ENCODE measurements at regions not wholly inside any gene's neighbourhood (a gene's known extent, or its start where the extent isn't known, plus 50 kb on each side); places are given as distances from the start of the nearest gene placed in this dataset.
A peak's percentile ranks its signal among the peaks of the same experiment; 100 is the strongest.

GRCh38 chr10:29946953-29947700 lies 112.3 kb downstream of the JCAD start:
- ChIA-PET CTCF (no interaction called here), POLR2A (no interaction called here)
- H3K36me3 ChIP-seq (ENCODE audit: control insufficient read depth in 2 of 2, insufficient read depth in 1 of 2, low read length in 2 of 2) = no peaks in the 10 kb centered on the region
- H3K4me3 ChIP-seq (ENCODE audit: low read depth, low read length) = no peak overlapping the region
- H3K4me1 ChIP-seq (ENCODE audit: control insufficient read depth, insufficient read depth, low read length) = no peaks in the 10 kb centered on the region
- no peaks in the 10 kb centered on the region for H3K9me3 ChIP-seq (ENCODE audit: control insufficient read depth, insufficient read depth, low read depth, low read length)
- no peak overlapping the region for H3K27ac ChIP-seq (ENCODE audit: extremely low read depth, low read depth, low read length)
- 0 out of 2 replicates have a peak, but pooled peaks have one; percentile 16 for TF ChIP-seq ZNF600 (tag by site-specific recombination; IDR thresholded peaks at IDR 0.05)
- no peak for TF ChIP-seq ZNF10 (tag by site-specific recombination; IDR thresholded peaks at IDR 0.05)
- TF ChIP-seq ZBTB1 (tag by site-specific recombination; IDR thresholded peaks at IDR 0.05) = no peak
- TF ChIP-seq ZIC2 (tag by site-specific recombination; IDR thresholded peaks at IDR 0.05) = peak; percentile 64

GRCh38 chr10:29946614-29946952 lies 112.8 kb downstream of the JCAD start:
- POLR2A ChIA-PET = no interaction called here
- Histone ChIP-seq H3K4me3 (ENCODE audit: low read depth, low read length) (no peak overlapping the region), H3K9me3 (ENCODE audit: control insufficient read depth, insufficient read depth, low read depth, low read length) (no peaks in the 10 kb centered on the region), H3K27ac (ENCODE audit: extremely low read depth, low read depth, low read length) (no peak overlapping the region), H3K36me3 (ENCODE audit: control insufficient read depth in 2 of 2, insufficient read depth in 1 of 2, low read length in 2 of 2) (no peaks in the 10 kb centered on the region), H3K4me1 (ENCODE audit: control insufficient read depth, insufficient read depth, low read length) (no peaks in the 10 kb centered on the region)
- no peak for TF ChIP-seq ZSCAN16 (tag by site-specific recombination; IDR thresholded peaks at IDR 0.05)
- no peak for TF ChIP-seq GFI1B (tag by site-specific recombination; IDR thresholded peaks at IDR 0.05)
- TF ChIP-seq ZBTB21 (tag by site-specific recombination; IDR thresholded peaks at IDR 0.05) = no peak
- CTCF ChIA-PET = interaction anchor here (0.6 kb wide), 1 partner anchor 206 kb away, joined by 3 read pairs; no protein-coding TSS in a partner anchor

GRCh38 chr10:29941476-29941875 lies 117.9 kb downstream of the JCAD start:
- POLR2A ChIA-PET = no interaction called here
- no peaks in the 10 kb centered on the region for H3K9me3 ChIP-seq (ENCODE audit: control insufficient read depth, insufficient read depth, low read depth, low read length)
- no peaks in the 10 kb centered on the region for H3K36me3 ChIP-seq (ENCODE audit: control insufficient read depth in 2 of 2, insufficient read depth in 1 of 2, low read length in 2 of 2)
- H3K4me1 ChIP-seq (ENCODE audit: control insufficient read depth, insufficient read depth, low read length) = no peaks in the 10 kb centered on the region
- H3K4me3 ChIP-seq (ENCODE audit: low read depth, low read length) = no peak overlapping the region
- CTCF ChIA-PET = no interaction called here
- no peak overlapping the region for H3K27ac ChIP-seq (ENCODE audit: extremely low read depth, low read depth, low read length)
- TF ChIP-seq ZNF558 (tag by site-specific recombination; IDR thresholded peaks at IDR 0.05) = no peak
- TF ChIP-seq ZBTB6 (tag by site-specific recombination; IDR thresholded peaks at IDR 0.05) = no peak
- TF ChIP-seq ZNF624 (tag by site-specific recombination; IDR thresholded peaks at IDR 0.05) = no peak
- no peak for TF ChIP-seq ZNF792 (tag by site-specific recombination; IDR thresholded peaks at IDR 0.05)
- no peak for TF ChIP-seq ZNF10 (tag by site-specific recombination; IDR thresholded peaks at IDR 0.05)

GRCh38 chr10:29932991-29933390 lies 126.4 kb downstream of the JCAD start:
- H3K4me3 ChIP-seq (ENCODE audit: low read depth, low read length) = no peak overlapping the region
- TF ChIP-seq ZNF132 (tag by site-specific recombination; IDR thresholded peaks at IDR 0.05; ENCODE audit: borderline replicate concordance) = no peak
- no peak for TF ChIP-seq ZBTB11 (tag by site-specific recombination; conservative IDR thresholded peaks at IDR 0.05; ENCODE audit: low read depth)
- TF ChIP-seq PRDM10 (tag by site-specific recombination; IDR thresholded peaks at IDR 0.05) = no peak
- TF ChIP-seq ZNF768 (tag by site-specific recombination; IDR thresholded peaks at IDR 0.05) = no peak
- TF ChIP-seq ZNF664 (tag by site-specific recombination; IDR thresholded peaks at IDR 0.05) = no peak
- TF ChIP-seq KLF1 (tag by site-specific recombination; IDR thresholded peaks at IDR 0.05) = no peak
- CTCF ChIA-PET = interaction anchor here (0.7 kb wide), 1 partner anchor 81 kb away, joined by 3 read pairs; no protein-coding TSS in a partner anchor
- no peaks in the 10 kb centered on the region for H3K36me3 ChIP-seq (ENCODE audit: control insufficient read depth in 2 of 2, insufficient read depth in 1 of 2, low read length in 2 of 2)
- H3K4me1 ChIP-seq (ENCODE audit: control insufficient read depth, insufficient read depth, low read length) = no peaks in the 10 kb centered on the region
- POLR2A ChIA-PET = no interaction called here
- no peak overlapping the region for H3K27ac ChIP-seq (ENCODE audit: extremely low read depth, low read depth, low read length)
- H3K9me3 ChIP-seq (ENCODE audit: control insufficient read depth, insufficient read depth, low read depth, low read length) = no peaks in the 10 kb centered on the region
